GM19468 (cell line): ENCODE measurements at regions not wholly inside any gene's neighbourhood (a gene's known extent, or its start where the extent isn't known, plus 50 kb on each side); places are given as distances from the start of the nearest gene placed in this dataset.
"Not testable (repeated sequence)": the region's sequence is repeated elsewhere in the genome, so short reads cannot be mapped to it uniquely, and the experiment has no call there.

Source experiments
- ATAC-seq: cut with Tn5 transposase; IDR thresholded peaks from one replicate; pipeline ENCODE4 v1.9.1; 2021; ENCODE audit warnings: mild to moderate bottlenecking, moderate library complexity, moderate number of reproducible peaks; ENCODE audit not compliant: unreplicated experiment; ENCODE audit errors: extremely low read depth

DNA sequence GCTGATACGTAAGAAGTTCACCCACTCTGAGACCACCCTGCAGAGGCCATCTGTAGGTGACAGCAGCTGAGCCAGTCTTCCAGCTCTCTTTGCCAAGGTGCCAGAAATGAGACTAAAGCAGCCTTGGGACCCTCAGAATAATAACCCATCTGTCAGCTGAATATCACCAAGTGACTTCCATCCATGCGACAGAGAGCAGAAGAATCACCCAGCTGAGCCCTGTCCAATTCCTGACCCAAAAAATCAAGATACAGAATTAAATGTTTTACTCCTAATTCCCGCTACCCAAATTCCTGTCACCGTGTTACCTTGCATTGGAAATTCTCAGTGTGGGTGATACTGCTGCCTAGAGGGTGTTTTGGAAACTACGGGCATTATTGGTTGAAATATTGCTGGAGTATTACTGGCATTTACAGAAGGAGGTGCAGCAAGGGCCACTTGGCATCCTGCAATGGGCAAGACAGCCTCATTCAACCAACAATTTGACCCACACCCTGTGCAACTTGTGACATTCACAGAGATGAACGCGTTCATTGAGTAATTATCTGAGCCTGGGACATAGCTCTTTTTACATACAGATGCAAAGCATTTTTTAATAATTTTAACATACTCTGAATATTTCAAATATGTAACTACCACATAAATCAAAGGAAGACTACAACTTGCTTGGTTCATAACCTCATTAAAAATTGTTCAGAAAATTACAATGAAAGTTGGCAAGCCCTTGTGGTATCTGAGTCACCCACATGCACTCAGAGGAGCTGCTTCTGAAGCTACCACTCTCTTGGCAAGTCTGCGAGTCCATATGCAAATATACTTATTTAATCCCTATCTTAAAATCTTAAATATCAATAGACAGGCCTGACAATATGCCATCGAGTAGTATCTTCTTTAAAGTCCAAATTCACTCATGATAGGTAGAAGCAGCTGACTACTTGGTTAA lies 126.6 kb downstream of the C16orf95 start:
- no peak for ATAC-seq

DNA sequence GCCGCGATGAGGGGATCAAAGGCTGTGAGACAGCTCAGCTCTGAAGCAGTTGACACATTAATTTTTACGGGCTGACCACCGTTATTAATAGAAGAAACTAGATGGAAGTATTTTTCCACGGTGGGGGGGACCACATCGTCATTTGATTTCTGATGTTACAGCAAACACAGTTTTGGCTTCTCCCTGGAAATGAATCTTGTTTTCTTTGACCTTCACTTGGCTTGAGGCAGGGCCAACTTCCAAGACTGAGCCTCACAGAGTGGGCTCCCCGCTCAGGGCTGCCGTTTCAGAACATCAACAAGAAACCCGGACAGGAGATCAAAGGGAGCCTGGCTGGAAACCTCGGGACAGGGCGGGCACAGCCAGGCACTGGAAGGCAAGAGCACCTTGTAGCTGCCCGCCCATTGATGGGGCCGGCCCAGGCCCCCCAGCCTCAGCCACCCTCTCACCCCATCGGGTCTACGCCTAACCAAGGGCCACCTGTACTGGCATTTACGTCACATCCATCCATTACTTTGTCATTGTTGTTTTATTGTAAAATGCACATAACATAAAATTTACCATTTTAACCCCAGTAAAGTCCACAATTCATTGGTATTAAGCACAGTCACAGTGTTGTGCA lies 124.6 kb downstream of the C16orf95 start:
- ATAC-seq = no peak

DNA sequence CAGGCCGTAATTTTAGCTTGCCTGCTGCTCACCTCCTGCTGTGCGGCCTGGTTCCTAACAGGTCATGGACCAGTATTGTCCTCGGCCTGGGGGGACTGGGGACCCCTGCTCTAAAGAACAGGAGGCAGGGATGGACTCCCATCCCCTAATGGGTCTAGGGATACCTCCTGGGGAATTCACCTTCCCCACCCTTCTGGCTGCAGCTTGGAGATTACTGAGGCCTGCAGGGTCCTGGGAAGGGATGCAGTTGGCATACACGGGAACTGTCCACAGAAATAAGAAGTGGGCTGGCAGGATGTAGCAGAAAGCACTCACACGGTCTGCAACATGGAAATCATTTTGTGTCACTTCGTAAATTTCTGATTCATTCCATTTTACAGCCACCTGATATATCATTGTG lies 123.0 kb downstream of the C16orf95 start:
- ATAC-seq = no peak

DNA sequence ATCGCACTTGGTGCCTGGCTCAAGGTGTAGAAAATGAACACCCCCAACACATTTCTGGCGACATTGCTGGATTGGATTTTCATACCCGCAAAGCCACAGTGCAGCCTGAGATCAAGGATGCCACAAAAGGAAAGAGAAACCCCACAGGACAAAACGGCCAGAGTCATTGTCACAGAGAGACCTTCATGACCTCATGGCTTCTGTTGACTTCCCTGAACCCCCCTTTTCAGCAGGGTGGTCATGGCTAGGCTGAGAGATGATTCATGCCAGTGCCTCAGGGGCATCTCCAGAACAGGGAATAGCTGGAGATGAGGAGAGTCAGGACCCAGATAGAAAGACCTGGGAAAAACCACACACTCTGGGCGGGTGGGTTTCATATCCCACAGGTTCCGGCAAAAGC lies 122.0 kb downstream of the C16orf95 start:
- ATAC-seq = no peak

DNA sequence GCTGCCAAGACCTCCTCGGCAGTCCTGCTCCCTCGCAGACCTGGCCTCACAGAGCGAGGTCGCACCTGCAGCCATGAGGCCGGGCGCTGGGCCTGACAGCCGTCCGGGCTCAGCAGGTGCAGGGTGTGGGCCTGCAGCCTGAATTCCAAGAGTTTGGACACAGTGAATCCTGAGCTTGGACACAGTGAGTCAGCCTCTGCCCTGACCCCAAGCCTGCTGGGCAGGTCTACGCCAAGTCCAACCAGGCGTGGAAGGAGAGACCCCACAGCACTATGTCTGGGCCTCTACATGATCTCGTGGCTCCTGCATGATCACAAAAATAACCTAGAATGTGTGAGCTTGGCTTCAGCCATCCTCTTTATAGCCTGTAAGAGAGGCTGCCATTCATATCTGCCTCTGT lies 121.0 kb downstream of the C16orf95 start:
- no peak for ATAC-seq

DNA sequence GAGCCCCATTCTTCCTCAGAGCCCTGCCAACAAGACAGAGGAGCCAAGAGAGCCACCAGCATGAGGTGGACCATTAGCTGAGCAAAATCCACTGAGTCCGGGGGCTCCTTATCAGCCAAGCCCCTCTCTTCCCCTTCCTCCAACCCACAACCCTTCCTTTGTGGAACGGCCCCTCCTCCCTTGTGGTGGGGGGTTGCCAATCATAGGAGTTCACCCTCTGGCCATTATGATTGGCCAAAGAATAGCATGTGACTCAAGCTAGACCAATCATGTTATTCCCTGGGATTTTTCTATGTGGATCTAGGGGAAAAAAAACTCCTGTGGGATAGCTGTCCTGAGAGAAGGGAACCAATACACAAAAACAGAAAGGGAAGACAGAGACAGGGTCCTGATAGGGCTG lies 120.5 kb downstream of the C16orf95 start:
- ATAC-seq = no peak

DNA sequence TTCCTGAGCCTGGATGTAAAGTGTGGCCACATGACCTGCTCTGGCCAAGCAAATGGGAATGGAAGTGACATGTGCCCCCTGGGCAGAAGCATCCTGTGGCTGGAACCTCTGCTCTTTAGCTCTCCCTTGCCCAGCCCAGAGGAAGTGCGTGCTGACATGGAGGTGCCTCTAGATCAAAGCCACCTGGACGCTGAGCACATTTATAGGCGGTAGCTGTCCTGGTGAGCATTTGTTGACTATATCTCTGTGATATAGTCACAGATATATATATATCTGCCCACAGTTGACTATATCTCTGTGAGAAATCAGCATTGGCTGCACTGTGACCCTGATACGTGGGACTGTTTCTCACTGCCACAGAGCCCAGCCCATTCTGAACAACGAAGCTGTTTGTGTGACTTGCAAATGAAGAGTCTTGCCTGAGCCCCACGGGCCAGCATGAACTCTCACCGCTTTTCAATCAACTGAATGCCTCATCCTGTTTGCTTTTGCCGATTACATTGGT lies 118.8 kb downstream of the C16orf95 start:
- no peak for ATAC-seq

DNA sequence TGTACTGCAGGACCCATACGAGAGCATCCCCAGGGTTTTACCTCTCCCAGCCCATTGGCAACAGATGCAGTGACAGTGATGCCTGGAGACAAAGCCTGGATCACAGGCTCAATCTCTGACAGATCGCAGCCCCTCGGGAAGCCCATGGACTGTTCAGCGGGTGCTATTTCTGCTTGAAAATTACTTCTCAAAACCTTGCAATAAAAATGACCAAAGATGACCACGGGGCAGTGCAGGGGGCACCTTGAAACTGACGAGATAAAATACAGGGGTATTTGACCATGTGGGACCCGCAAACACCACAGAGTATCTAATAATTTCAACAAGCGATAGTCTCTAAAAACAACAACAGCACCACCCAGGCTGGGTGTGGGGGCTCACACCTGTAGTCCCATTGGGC lies 118.3 kb downstream of the C16orf95 start:
- no peak for ATAC-seq

DNA sequence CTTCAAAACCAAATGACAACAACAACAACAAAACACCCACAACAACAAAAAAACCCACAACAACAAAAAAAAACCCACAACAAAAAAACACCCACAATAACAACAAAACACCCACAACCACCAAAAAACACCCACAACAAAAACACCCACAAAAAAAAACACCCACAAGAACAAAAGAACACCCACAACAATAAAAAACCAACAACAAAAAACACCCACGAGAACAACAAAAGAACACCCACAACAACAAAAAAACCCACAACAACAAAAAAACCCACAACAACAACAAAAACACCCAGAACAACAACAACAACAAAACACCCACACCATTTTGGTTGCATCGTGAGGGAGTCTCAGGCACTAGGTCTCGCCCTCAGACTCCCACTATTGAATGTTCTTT lies 117.8 kb downstream of the C16orf95 start:
- ATAC-seq = no peak

DNA sequence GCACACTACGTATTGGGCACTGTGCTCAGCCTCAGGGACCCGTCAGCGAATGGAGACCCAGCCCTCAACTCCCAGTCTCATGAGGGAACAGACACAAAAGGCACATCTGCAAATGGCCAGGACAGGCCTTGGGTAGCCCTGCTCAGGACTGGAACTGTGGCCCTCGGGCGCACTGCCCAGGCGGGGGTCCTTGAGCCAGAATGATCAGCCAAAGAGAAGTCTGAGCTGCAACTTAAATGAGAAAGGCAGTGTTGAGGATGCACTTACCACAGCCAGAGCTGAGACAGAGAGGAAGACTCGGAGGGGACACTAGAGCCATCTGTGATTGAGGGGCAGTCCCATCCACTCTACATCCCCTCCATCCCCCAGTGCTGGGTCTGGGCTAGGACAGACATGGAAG lies 117.3 kb downstream of the C16orf95 start:
- no peak for ATAC-seq

DNA sequence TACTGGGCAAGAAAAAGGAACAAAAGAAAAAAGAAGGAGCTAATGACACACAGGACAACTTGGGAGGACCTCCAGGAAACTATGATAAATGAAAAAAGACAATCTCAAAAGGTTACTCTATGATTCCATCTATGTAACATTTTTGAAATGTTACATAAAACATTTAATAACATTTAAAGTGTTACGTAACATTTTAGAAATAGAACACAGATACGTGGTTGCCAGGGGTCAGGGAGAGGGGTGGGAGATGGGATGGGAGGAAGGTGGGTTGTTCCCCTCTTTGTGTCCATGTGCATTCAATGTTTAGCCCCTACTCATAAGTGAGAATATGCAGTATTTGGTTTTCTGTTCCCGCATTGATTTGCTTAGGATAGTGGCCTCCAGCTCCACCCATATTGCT lies 116.6 kb downstream of the C16orf95 start:
- no peak for ATAC-seq

DNA sequence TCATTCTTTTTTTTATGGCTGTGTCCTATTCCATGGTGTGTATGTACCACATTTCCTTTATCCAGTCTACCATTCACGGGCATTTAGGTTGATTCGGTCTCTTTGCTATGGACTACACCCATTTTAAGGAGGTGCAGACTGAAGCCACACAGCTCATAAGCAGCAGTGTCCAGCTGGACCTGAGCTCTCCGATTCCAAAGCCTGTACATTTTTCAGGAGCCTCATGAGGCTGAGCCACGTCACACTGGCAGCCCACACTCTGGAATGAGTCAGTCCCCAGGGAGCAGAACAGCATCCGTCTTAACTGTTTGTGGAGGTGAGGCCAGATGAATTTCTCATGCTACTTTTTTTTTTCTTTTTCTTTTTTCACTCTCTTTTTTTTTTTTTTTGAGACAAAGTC lies 116.1 kb downstream of the C16orf95 start:
- ATAC-seq = no peak

DNA sequence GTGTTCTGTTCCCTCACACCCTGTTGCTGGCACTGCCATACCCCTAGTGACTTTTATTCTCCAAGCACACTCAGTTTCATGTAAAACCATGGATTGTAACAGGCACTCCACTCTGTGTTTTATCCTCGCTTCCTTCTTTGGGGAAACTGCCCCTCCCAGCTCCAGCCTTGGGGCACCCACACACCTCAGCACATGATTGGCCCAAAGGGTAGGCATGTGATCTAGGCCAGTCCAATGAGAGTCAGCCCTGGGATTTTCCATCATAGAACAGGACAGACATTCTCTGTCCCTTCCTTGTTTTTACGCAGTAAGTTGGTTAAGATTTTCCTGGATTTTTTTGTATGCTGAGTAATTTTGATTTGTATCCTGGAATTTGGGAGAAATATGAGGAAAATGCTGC lies 115.4 kb downstream of the C16orf95 start:
- no peak for ATAC-seq

DNA sequence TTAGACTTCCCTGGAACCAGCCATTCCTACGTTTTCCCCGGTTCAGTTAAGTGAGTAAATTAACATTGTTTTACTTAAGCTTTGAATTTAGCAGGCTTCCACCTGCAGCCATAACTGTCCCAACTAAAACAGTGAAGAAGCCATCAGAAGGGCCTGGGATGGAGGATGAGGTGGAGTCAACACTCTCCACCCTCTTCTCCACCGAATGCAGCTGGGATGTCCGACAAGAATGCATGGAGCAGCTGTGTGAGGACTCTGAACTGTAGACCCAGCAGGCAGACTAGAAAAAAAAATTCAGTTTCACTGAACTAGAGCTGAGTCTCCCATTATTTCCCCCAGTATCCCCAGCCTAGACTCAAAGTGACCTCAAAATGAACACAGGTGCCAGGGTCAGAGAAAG lies 114.8 kb downstream of the C16orf95 start:
- ATAC-seq = no peak

DNA sequence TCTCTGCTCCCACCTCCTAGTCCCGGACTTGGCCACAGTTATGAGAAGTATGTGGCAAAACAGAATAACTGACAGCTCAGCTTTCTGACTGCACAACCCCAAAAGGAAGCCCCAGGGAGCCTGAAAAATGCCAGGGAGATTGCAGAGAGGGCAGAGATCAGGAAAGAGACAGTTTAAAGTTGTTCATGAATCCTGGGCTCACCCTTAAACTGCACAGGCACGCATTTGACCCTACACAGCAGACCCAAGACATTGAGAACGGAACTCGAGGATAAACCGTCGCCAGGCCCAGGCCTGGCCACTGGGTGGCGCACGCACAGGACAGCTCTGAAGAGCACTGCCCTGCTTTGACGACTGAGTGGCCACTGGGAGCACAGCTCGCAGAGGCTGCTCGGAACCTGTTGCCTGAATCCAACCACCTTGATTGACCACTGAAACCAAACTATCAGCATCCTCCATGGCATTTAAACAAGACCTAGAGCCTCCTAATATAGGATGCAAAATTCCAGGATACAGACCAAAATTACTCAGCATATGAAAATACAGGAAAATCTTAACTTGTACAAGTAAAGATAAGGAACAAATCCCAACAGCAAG lies 114.0 kb downstream of the C16orf95 start:
- ATAC-seq = no peak

DNA sequence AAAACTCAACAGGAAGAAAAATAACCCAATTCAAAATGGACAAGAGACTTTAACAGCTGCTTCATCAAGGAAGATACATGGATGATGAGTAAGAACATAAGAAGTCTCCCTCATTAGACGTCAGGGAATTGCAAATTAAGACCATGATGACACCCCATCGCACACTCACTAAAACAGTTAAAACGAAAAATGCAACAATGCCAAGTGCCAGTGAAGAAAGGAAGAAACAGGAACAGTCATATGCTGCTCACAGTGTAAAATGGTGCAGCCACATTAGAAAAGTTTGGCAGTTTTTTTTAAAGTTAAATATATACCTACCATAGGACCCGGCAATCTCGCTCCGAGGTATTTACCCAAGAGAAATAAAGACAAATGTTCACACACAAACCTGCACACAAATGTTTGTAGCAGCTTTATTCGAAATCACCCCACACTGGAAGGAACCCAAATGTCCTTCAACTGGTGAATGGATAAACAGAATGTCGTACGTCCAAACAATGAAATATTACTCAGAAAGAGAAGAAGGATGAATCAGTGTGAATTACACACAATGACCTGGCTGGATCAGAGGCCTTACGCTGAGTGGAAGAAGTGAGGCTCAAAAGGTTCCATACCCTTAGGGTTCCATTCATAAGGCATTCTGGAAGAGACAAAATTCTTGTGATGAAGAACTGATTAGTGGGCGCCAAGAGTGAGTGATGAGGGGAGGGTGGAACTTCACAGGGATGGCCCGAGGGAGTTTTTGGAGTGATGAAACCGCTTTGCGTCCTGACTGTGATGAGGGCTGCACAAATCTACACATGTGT lies 110.3 kb downstream of the C16orf95 start:
- ATAC-seq = no peak

DNA sequence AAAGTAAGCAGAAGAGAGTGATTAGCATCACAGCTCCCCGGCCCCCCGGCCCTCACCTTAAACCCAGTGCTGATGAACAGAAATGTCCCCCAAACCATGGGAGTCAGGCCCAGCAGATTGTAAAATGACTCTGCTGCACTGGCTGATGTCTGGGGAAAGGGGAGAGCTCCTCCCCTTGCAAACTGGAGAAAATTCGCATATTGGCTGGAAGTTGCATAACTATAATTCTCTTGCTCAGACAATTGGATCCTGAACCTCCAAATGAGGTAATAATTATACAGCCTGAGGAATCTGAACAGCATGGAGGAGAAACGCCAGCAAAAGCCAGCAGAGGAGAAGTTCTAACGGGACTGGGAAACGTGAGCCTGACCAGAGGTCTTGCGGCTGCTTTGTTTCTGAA lies 109.7 kb downstream of the C16orf95 start:
- ATAC-seq = no peak

DNA sequence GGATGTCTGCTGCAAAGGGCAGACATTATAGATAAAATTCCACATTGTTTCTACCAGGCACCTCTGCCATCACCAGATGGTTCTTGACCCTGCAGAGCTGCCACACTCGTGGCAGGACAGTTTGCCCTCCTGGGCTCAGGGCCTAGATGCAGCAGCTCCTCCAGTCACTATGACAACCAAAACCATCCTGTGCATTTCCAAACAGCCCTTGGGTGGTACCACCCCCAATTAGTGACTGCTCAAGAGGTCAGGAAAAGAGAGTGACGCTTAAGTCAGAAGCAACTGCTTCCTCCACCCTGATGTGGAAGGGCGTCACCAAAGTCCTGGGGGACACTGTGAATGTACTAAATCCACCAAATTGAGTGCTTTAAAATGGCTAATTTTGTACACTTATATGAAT lies 109.2 kb downstream of the C16orf95 start:
- ATAC-seq = no peak

DNA sequence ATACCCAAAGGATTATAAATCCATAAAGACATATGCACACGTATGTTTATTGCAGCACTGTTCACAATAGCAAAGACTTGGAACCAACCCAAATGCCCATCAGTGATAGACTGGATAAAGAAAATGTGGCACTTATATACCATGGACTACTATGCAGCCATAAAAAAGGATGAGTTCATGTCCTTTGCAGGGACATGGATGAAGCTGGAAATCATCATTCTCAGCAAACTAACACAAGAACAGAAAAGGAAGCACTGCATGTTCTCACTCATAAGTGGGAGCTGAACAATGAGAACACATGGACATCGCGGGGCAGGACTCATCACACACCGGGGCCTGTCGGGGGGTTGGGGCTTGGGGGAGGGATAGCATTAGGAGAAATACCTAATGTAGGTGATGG lies 108.2 kb downstream of the C16orf95 start:
- ATAC-seq = not testable (repeated sequence)

DNA sequence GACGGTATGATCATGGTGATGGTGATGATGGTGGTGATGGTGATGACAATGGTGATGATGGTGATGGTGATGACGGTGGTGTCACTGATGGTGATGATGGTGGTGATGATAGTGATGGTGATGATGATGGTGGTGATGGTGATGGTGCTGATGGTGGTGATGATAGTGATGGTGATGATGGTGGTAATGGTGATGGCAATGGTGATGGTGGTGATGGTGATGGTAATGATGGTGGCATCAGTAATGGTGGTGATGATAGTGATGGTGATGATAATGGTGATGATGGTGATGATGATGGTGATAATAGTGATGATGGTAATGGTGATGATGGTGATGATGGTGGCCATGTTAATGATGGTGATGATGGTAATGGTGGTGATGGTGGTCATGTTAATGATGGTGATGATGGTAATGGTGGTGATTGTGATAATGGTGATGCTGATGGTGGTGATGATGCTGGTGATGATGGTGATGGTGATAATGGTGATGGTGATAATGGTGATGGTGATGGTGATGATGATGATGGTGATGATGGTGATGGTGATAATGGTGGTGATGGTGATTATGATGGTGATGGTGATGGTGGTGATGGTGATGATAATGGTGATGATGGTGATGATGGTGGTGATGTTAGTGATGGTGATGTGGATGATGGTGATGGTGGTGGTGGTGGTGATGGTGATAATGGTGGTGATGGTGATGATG lies 107.2 kb downstream of the C16orf95 start:
- no peak for ATAC-seq
